BE2C (cell line): ENCODE measurements at regions not wholly inside any gene's neighbourhood (a gene's known extent, or its start where the extent isn't known, plus 50 kb on each side); places are given as distances from the start of the nearest gene placed in this dataset.
"Not testable (repeated sequence)": the region's sequence is repeated elsewhere in the genome, so short reads cannot be mapped to it uniquely, and the experiment has no call there.

Experiments
- DNase-seq: peaks from one replicate; pipeline ENCODE4 v3.0.0-alpha.2; 2020
- H3K27me3 ChIP-seq: fragments of 250-450 bp; sonication (Bioruptor Pico); 2 replicates; pipeline ENCODE4 v1.5.1; 2020; ENCODE audit warnings: mild to moderate bottlenecking
- H3K36me3 ChIP-seq: fragments of 250-450 bp; sonication (Bioruptor Pico); 2 replicates; pipeline ENCODE4 v1.5.1; 2020; ENCODE audit warnings: mild to moderate bottlenecking
- H3K4me1 ChIP-seq: fragments of 250-450 bp; sonication (Bioruptor Pico); 2 replicates; pipeline ENCODE4 v1.5.1; 2020
- H3K4me3 ChIP-seq: 2 replicates; pipeline ENCODE4 v1.5.1; 2011; ENCODE audit warnings: low read depth, low read length
- H3K9me3 ChIP-seq: fragments of 250-450 bp; sonication (Bioruptor Pico); 2 replicates; pipeline ENCODE4 v1.5.1; 2020
- TF ChIP-seq, protein P1 (sequence below): IDR thresholded peaks from 2 replicates; pipeline ENCODE4 v1.5.1; 2012; ENCODE audit warnings: mild to moderate bottlenecking, low read depth, low read length

DNA sequence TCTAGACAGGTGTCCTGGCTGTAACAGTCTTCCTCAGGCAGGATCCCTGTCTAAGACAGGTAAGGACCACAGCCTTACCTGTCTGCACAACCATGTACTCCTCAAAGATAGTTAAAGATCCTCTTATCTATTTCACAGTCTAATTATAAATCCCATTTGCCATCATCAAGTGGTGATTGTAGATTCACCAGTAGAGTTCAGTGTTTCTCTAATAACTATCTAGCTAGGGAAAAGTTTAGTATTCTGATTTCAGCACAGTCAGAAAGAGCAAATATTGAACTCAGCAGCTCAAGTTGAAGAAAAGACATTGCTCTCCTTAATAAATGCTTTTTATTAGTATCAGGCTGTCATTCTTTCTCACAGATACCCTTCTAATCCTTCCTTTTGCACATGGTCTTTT is 1305.5 kb upstream of the NXPH2 start:
- no peaks in the 10 kb centered on the region for H3K27me3 ChIP-seq
- TF ChIP-seq, protein P1, sequence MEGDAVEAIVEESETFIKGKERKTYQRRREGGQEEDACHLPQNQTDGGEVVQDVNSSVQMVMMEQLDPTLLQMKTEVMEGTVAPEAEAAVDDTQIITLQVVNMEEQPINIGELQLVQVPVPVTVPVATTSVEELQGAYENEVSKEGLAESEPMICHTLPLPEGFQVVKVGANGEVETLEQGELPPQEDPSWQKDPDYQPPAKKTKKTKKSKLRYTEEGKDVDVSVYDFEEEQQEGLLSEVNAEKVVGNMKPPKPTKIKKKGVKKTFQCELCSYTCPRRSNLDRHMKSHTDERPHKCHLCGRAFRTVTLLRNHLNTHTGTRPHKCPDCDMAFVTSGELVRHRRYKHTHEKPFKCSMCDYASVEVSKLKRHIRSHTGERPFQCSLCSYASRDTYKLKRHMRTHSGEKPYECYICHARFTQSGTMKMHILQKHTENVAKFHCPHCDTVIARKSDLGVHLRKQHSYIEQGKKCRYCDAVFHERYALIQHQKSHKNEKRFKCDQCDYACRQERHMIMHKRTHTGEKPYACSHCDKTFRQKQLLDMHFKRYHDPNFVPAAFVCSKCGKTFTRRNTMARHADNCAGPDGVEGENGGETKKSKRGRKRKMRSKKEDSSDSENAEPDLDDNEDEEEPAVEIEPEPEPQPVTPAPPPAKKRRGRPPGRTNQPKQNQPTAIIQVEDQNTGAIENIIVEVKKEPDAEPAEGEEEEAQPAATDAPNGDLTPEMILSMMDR, result no peak; the same call in 1 of the 2 replicates
- H3K36me3 ChIP-seq, result no peaks in the 10 kb centered on the region
- DNase-seq, result no peak
- no peaks in the 10 kb centered on the region for H3K9me3 ChIP-seq
- no peak overlapping the region for H3K4me3 ChIP-seq
- H3K4me1 ChIP-seq, result no peaks in the 10 kb centered on the region

GRCh38 chr2:140079038-140079437 is 1298.8 kb upstream of the NXPH2 start:
- no peak for DNase-seq
- TF ChIP-seq, protein P1, result no peak
- Histone ChIP-seq H3K36me3 (no peaks in the 10 kb centered on the region), H3K4me3 (no peak overlapping the region), H3K27me3 (no peaks in the 10 kb centered on the region), H3K9me3 (no peaks in the 10 kb centered on the region), H3K4me1 (no peaks in the 10 kb centered on the region)

- no peaks in the 10 kb centered on the region for H3K36me3 ChIP-seq
- DNase-seq, result no peak
- no peaks in the 10 kb centered on the region for H3K9me3 ChIP-seq
- H3K4me1 ChIP-seq, result no peaks in the 10 kb centered on the region
- no peak overlapping the region for H3K4me3 ChIP-seq
- TF ChIP-seq, protein P1, result no peak
- H3K27me3 ChIP-seq, result no peaks in the 10 kb centered on the region
Measured at GRCh38 chr2:140076164-140076563, 1296.0 kb upstream of the NXPH2 start.

DNA sequence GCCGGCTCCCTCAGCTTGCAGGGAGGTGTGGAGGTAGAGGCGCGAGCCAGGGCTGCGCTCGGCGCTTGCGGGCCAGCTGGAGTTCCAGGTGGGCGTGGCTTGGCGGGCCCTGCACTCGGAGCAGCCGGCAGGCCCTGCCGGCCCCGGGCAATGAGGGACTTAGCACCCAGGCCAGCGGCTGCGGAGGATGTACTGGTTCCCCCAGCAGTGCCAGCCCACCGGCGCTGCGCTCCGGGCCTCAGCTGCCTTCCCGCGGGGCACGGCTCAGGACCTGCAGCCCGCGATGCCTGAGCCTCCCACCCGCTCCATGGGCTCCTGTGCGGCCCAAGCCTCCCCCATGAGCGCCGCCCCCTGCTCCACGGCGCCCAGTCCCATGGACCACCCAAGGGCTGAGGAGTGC is 1293.6 kb upstream of the NXPH2 start:
- H3K4me3 ChIP-seq, DNase-seq, H3K36me3 ChIP-seq, H3K4me1 ChIP-seq, H3K9me3 ChIP-seq, H3K27me3 ChIP-seq: not testable (repeated sequence)

- DNase-seq, result no peak
- H3K36me3 ChIP-seq, result no peaks in the 10 kb centered on the region
Measured at GRCh38 chr2:140067661-140068060, 1287.5 kb upstream of the NXPH2 start.

GRCh38 chr2:140064243-140064642 is 1284.1 kb upstream of the NXPH2 start:
- Histone ChIP-seq H3K36me3 (no peaks in the 10 kb centered on the region), H3K27me3 (no peaks in the 10 kb centered on the region), H3K4me3 (no peak overlapping the region), H3K9me3 (no peaks in the 10 kb centered on the region), H3K4me1 (no peaks in the 10 kb centered on the region)
- no peak for DNase-seq
- TF ChIP-seq, protein P1, result no peak

More at GRCh38 chr2:140067661-140068060, 1287.5 kb upstream of the NXPH2 start:
- TF ChIP-seq, protein P1, result no peak
- no peaks in the 10 kb centered on the region for H3K4me1 ChIP-seq
- no peak overlapping the region for H3K4me3 ChIP-seq
- H3K9me3 ChIP-seq, result no peaks in the 10 kb centered on the region
- H3K27me3 ChIP-seq, result no peaks in the 10 kb centered on the region

DNA sequence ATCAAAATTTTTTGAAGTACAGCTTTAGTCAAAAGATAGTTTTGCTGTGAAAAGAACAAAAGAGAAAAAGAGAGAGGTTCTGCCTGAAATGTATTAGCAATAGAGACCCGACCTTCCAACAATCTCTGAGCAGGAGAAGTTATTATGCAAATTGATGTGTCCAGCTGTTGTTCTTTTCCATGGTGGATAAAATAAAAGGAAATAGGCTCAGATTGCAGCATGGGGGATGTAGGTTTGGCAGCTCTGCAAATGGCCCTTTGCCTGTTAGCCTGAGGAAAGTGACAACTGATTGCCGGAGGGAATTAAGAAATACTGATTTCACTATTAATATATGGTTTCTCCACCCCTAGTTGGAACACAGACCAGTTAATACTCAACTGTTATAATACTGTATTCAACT is 1283.2 kb upstream of the NXPH2 start:
- no peak for DNase-seq
- Histone ChIP-seq H3K36me3 (no peaks in the 10 kb centered on the region), H3K27me3 (no peaks in the 10 kb centered on the region), H3K9me3 (no peaks in the 10 kb centered on the region), H3K4me1 (no peaks in the 10 kb centered on the region), H3K4me3 (no peak overlapping the region)
- TF ChIP-seq, protein P1, result no peak
